ENCODE measurements at regions not wholly inside any gene's neighbourhood (a gene's known extent, or its start where the extent isn't known, plus 50 kb on each side); places are given as distances from the start of the nearest gene placed in this dataset.

DNA sequence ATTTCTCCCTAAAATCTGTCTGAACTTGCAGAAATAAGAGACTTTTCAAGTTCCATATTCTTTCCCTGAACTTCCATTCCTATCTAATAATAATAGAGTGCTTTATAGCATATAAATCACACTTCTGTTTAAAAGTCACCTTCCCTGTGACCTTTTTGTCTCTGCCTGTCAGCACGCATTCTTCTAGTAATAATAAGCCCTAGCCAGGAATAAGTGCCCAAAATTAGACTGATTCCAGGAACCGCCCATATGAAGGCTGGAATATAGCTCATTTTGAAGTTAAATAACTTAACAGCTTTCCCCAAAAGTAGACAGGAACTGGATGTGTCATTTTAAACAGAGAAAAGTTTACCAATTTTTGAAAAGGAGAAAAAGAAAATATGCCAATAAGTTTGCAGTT, 576.5 kb downstream of the EPHA4 start:
- TF ChIP-seq, protein P1, sequence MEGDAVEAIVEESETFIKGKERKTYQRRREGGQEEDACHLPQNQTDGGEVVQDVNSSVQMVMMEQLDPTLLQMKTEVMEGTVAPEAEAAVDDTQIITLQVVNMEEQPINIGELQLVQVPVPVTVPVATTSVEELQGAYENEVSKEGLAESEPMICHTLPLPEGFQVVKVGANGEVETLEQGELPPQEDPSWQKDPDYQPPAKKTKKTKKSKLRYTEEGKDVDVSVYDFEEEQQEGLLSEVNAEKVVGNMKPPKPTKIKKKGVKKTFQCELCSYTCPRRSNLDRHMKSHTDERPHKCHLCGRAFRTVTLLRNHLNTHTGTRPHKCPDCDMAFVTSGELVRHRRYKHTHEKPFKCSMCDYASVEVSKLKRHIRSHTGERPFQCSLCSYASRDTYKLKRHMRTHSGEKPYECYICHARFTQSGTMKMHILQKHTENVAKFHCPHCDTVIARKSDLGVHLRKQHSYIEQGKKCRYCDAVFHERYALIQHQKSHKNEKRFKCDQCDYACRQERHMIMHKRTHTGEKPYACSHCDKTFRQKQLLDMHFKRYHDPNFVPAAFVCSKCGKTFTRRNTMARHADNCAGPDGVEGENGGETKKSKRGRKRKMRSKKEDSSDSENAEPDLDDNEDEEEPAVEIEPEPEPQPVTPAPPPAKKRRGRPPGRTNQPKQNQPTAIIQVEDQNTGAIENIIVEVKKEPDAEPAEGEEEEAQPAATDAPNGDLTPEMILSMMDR (IDR thresholded peaks at IDR 0.05), result no peak
- TF ChIP-seq POLR2A (IDR thresholded peaks at IDR 0.05), result no peak
